ENCODE measurements at regions not wholly inside any gene's neighbourhood (a gene's known extent, or its start where the extent isn't known, plus 50 kb on each side); places are given as distances from the start of the nearest gene placed in this dataset.

DNA sequence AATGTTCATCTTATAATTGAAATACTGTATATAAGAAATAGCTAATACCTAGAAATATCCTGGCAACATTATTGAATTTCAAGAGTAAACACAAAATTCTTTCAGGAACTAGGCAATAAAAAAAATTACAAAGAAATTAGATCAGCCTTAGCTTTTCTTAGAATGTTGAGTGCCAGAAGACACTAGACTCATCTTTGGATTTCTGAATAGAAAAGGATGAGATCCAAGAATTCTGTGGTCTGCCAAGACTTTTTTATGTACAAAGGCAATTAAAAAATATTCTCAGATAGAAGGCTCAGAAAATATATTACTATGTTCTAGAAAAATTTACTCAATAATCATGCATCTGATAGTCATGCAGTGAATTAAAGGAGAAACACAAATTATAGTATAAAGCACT, 294.5 kb upstream of the CDIN1 start:
- no peak overlapping the region for H3K56ac ChIP-seq (ENCODE audit: insufficient read length, low read depth, low read length)
- TF ChIP-seq, protein P1, sequence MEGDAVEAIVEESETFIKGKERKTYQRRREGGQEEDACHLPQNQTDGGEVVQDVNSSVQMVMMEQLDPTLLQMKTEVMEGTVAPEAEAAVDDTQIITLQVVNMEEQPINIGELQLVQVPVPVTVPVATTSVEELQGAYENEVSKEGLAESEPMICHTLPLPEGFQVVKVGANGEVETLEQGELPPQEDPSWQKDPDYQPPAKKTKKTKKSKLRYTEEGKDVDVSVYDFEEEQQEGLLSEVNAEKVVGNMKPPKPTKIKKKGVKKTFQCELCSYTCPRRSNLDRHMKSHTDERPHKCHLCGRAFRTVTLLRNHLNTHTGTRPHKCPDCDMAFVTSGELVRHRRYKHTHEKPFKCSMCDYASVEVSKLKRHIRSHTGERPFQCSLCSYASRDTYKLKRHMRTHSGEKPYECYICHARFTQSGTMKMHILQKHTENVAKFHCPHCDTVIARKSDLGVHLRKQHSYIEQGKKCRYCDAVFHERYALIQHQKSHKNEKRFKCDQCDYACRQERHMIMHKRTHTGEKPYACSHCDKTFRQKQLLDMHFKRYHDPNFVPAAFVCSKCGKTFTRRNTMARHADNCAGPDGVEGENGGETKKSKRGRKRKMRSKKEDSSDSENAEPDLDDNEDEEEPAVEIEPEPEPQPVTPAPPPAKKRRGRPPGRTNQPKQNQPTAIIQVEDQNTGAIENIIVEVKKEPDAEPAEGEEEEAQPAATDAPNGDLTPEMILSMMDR (conservative IDR thresholded peaks at IDR 0.05), result no peak
- no peak overlapping the region for H2BK15ac ChIP-seq (ENCODE audit: low read depth, low read length)
- H3K9me3 ChIP-seq (ENCODE audit: control insufficient read depth, low read depth, low read length), result no peaks in the 10 kb centered on the region
- Mint-ChIP-seq H3K4me1 (no peaks in the 10 kb centered on the region; a peak in 1 of 4 replicates), H3K27ac (no peak overlapping the region), H3K4me3 (no peak overlapping the region), H3K36me3 (ENCODE audit: insufficient read depth in 1 of 3, low read depth in 3 of 3) (no peaks in the 10 kb centered on the region), H3K9me3 (peaks cover 0 to 6% of the 10 kb centered on the region in 2 experiments; a peak in 2 of 5 replicates), H3K27me3 (ENCODE audit: low read depth) (peaks cover 2% of the 10 kb centered on the region; the same call in 1 of the 2 replicates)
- H3K18ac ChIP-seq (ENCODE audit: insufficient read length, low read depth, low read length), result no peak overlapping the region
- no peaks in the 10 kb centered on the region for H4K20me1 ChIP-seq (ENCODE audit: control insufficient read depth, insufficient read depth, insufficient read length)
- no peak overlapping the region for H3T11ph ChIP-seq (ENCODE audit: low read length)
- H4K91ac ChIP-seq (ENCODE audit: insufficient read length, low read depth, low read length), result no peak overlapping the region
- H3K23ac ChIP-seq (ENCODE audit: insufficient read length, low read depth, low read length), result no peak overlapping the region
- no peak overlapping the region for H3K14ac ChIP-seq (ENCODE audit: insufficient read depth, low read length)
- H3K79me1 ChIP-seq (ENCODE audit: insufficient read depth, low read depth, low read length, poor library complexity, severe bottlenecking), result no peaks in the 10 kb centered on the region
- no peaks in the 10 kb centered on the region for H3K4me1 ChIP-seq (ENCODE audit: insufficient read depth, low read length)
- no peaks in the 10 kb centered on the region for H3K27me3 ChIP-seq (ENCODE audit: insufficient read depth, low read length)
- no peaks in the 10 kb centered on the region for H3K79me2 ChIP-seq (ENCODE audit: insufficient read depth, low read length)
- H2AK5ac ChIP-seq (ENCODE audit: insufficient read length, low read length), result no peak overlapping the region
- no peak overlapping the region for H2AFZ ChIP-seq (ENCODE audit: low read length)
- H4K5ac ChIP-seq (ENCODE audit: insufficient read length, low read depth, low read length), result no peak overlapping the region
- no peak overlapping the region for H2BK12ac ChIP-seq (ENCODE audit: insufficient read length, low read depth, low read length)
- no peak for DNase-seq
- H2BK5ac ChIP-seq (ENCODE audit: insufficient read length, low read length), result no peak overlapping the region
- no peak overlapping the region for H2BK20ac ChIP-seq (ENCODE audit: low read depth, low read length, poor library complexity, severe bottlenecking)
- H2BK120ac ChIP-seq (ENCODE audit: low read depth, low read length, poor library complexity, severe bottlenecking), result no peak overlapping the region
- no peak overlapping the region for H4K8ac ChIP-seq (replicated peaks; ENCODE audit: insufficient read length, low read depth, low read length)
- H3K4me2 ChIP-seq (ENCODE audit: insufficient read depth, insufficient read length, low read length), result no peak overlapping the region
- no peak overlapping the region for H3K27ac ChIP-seq (ENCODE audit: insufficient read length, low read depth, low read length)
- no peaks in the 10 kb centered on the region for H3K23me2 ChIP-seq (ENCODE audit: insufficient read length, low read depth, low read length, poor library complexity, severe bottlenecking)
- no peak overlapping the region for H3K4ac ChIP-seq (ENCODE audit: low read depth, low read length)
- no peak overlapping the region for H3K9ac ChIP-seq (ENCODE audit: extremely low read depth, insufficient read length, low read length)

Measured in H9 (cell line).